Ascending aorta (tissue), 2 donors: ENCODE measurements at regions not wholly inside any gene's neighbourhood (a gene's known extent, or its start where the extent isn't known, plus 50 kb on each side); places are given as distances from the start of the nearest gene placed in this dataset.

Source experiments
- DNase-seq, 2 donors: peaks; one replicate each; pipeline ENCODE4 v3.0.0-alpha.2; 2019; ENCODE audit warnings: low spot score in 2 of 2
- H3K27ac ChIP-seq, 2 donors: fragments of 200-600 bp; sonication (generic); one replicate each; pipeline ENCODE4 v1.5.1; 2016 to 2017; ENCODE audit warnings: mild to moderate bottlenecking in 1 of 2
- H3K27me3 ChIP-seq: fragments of 200-600 bp; sonication (generic); one replicate; pipeline ENCODE4 v1.5.1; 2017
- H3K36me3 ChIP-seq, 2 donors: fragments of 200-600 bp; sonication (generic); one replicate each; pipeline ENCODE4 v1.5.1; 2016
- H3K4me1 ChIP-seq, 2 donors: fragments of 200-600 bp; sonication (generic); one replicate each; pipeline ENCODE4 v1.5.1; 2016 to 2017; ENCODE audit warnings: mild to moderate bottlenecking in 1 of 2
- H3K4me3 ChIP-seq, 2 donors: fragments of 200-600 bp; sonication (generic); one replicate each; pipeline ENCODE4 v1.5.1; 2016 to 2017; ENCODE audit warnings: mild to moderate bottlenecking in 1 of 2
- H3K9me3 ChIP-seq, 2 donors: fragments of 200-600 bp; sonication (generic); one replicate each; pipeline ENCODE4 v1.5.1; 2016
- CTCF ChIP-seq, 3 experiments: fragments of 200-600 bp in 2 of 3; fragments of 450-650 bp in 1 of 3; sonication (generic) in 2 of 3; IDR thresholded peaks; one replicate each; pipeline ENCODE4 v1.5.1; 2016 to 2019; ENCODE audit warnings: antibody characterized with exemption in 3 of 3, mild to moderate bottlenecking in 1 of 3, moderate library complexity in 1 of 3
- intact Hi-C: fragments of 100-400 bp; cut with DNase I; formaldehyde crosslinking; loops from one replicate; pipeline ENCODE4 v1.15.1; 2023

- Histone ChIP-seq H3K4me3 (no peak overlapping the region), H3K36me3 (no peaks in the 10 kb centered on the region), H3K9me3 (peaks cover 0 to 10% of the 10 kb centered on the region in 2 donors), H3K27ac (no peak overlapping the region), H3K4me1 (no peaks in the 10 kb centered on the region), H3K27me3 (no peaks in the 10 kb centered on the region)
- intact Hi-C loops = no loop called here
- no peak for TF ChIP-seq CTCF (IDR thresholded peaks at IDR 0.05)
- no peak for DNase-seq
Observed at GRCh38 chr14:38556252-38556651, 300.4 kb upstream of the CLEC14A start.

- DNase-seq = no peak
- H3K36me3 ChIP-seq = no peaks in the 10 kb centered on the region
- H3K4me3 ChIP-seq = no peak overlapping the region
- TF ChIP-seq CTCF (IDR thresholded peaks at IDR 0.05) = no peak
- H3K4me1 ChIP-seq = no peaks in the 10 kb centered on the region
- no peak overlapping the region for H3K27ac ChIP-seq
- peaks cover 0 to under 1% of the 10 kb centered on the region in 2 donors for H3K9me3 ChIP-seq
- no peaks in the 10 kb centered on the region for H3K27me3 ChIP-seq
- intact Hi-C loops = no loop called here
Observed at GRCh38 chr14:38554026-38554425, 298.1 kb upstream of the CLEC14A start.

- intact Hi-C loops = no loop called here
- DNase-seq = no peak
- no peaks in the 10 kb centered on the region for H3K9me3 ChIP-seq
- H3K27me3 ChIP-seq = no peaks in the 10 kb centered on the region
- H3K36me3 ChIP-seq = no peaks in the 10 kb centered on the region
- no peaks in the 10 kb centered on the region for H3K4me1 ChIP-seq
- H3K27ac ChIP-seq = no peak overlapping the region
- TF ChIP-seq CTCF (IDR thresholded peaks at IDR 0.05) = no peak
- no peak overlapping the region for H3K4me3 ChIP-seq
Observed at GRCh38 chr14:38553586-38553985, 297.7 kb upstream of the CLEC14A start.

GRCh38 chr14:38549564-38549963, 293.7 kb upstream of the CLEC14A start:
- no peak for TF ChIP-seq CTCF (IDR thresholded peaks at IDR 0.05)
- H3K4me3 ChIP-seq = no peak overlapping the region
- H3K27ac ChIP-seq = no peak overlapping the region
- intact Hi-C loops = no loop called here
- H3K4me1 ChIP-seq = no peaks in the 10 kb centered on the region
- no peaks in the 10 kb centered on the region for H3K27me3 ChIP-seq
- H3K36me3 ChIP-seq = no peaks in the 10 kb centered on the region
- no peak for DNase-seq
- H3K9me3 ChIP-seq = no peaks in the 10 kb centered on the region

- DNase-seq = no peak
- no peak for TF ChIP-seq CTCF (IDR thresholded peaks at IDR 0.05)
- intact Hi-C loops = no loop called here
- H3K27ac ChIP-seq = no peak overlapping the region
- no peaks in the 10 kb centered on the region for H3K36me3 ChIP-seq
- no peaks in the 10 kb centered on the region for H3K9me3 ChIP-seq
- H3K27me3 ChIP-seq = no peaks in the 10 kb centered on the region
- no peaks in the 10 kb centered on the region for H3K4me1 ChIP-seq
- no peak overlapping the region for H3K4me3 ChIP-seq
Observed at GRCh38 chr14:38547961-38548490, 292.1 kb upstream of the CLEC14A start.
